GM23338 (cell line): ENCODE measurements at regions not wholly inside any gene's neighbourhood (a gene's known extent, or its start where the extent isn't known, plus 50 kb on each side); places are given as distances from the start of the nearest gene placed in this dataset.
A peak's percentile ranks its signal among the peaks of the same experiment; 100 is the strongest.

Experiments used
- ATAC-seq: fragments of 200-7000 bp; cut with Tn5 transposase; 3 replicates; pipeline ENCODE4 v1.9.1; 2020
- DNase-seq: peaks from one replicate; pipeline ENCODE4 v3.0.0-alpha.2; 2015; ENCODE audit warnings: low spot score
- H2AFZ ChIP-seq: fragments of 200-600 bp; sonication (generic); 2 replicates; pipeline ENCODE4 v1.8.0; 2016; ENCODE audit warnings: antibody characterized with exemption, mild to moderate bottlenecking, moderate library complexity
- H3F3A ChIP-seq: fragments of 200-600 bp; sonication (generic); replicated peaks from 2 replicates; pipeline ENCODE4 v1.8.0; 2017; ENCODE audit warnings: antibody characterized with exemption, mixed run types, low read depth
- H3K27ac ChIP-seq: fragments of 200-600 bp; sonication (generic); 2 replicates; pipeline ENCODE4 v1.6.1; 2016; ENCODE audit warnings: low read depth
- H3K27me3 ChIP-seq: fragments of 200-600 bp; sonication (generic); 2 replicates; pipeline ENCODE4 v1.8.0; 2016; ENCODE audit warnings: mild to moderate bottlenecking, mixed run types, moderate library complexity; ENCODE audit not compliant: insufficient read depth
- H3K36me3 ChIP-seq: fragments of 200-600 bp; sonication (generic); 2 replicates; pipeline ENCODE4 v1.8.0; 2016; ENCODE audit warnings: mild to moderate bottlenecking; ENCODE audit not compliant: insufficient read depth
- H3K4me1 ChIP-seq: fragments of 200-600 bp; sonication (generic); 2 replicates; pipeline ENCODE4 v1.8.0; 2016; ENCODE audit warnings: mild to moderate bottlenecking, moderate library complexity; ENCODE audit not compliant: insufficient read depth
- H3K4me2 ChIP-seq: fragments of 200-600 bp; sonication (generic); 2 replicates; pipeline ENCODE4 v1.7.1; 2017; ENCODE audit warnings: mixed run types
- H3K4me3 ChIP-seq: fragments of 200-600 bp; sonication (generic); 2 replicates; pipeline ENCODE4 v1.6.1; 2016; ENCODE audit warnings: mixed run types
- H3K79me2 ChIP-seq: fragments of 200-600 bp; sonication (generic); replicated peaks from 2 replicates; pipeline ENCODE4 v1.8.0; 2017; ENCODE audit warnings: mild to moderate bottlenecking; ENCODE audit not compliant: insufficient read depth
- H3K9me2 ChIP-seq: fragments of 200-600 bp; sonication (generic); 2 replicates; pipeline ENCODE4 v1.8.0; 2017; ENCODE audit not compliant: insufficient read depth
- H4K20me1 ChIP-seq: fragments of 200-600 bp; sonication (generic); replicated peaks from 2 replicates; pipeline ENCODE4 v1.8.0; 2017; ENCODE audit warnings: mild to moderate bottlenecking; ENCODE audit not compliant: insufficient read depth
- H3K27ac Mint-ChIP-seq: 2 replicates; pipeline ENCODE4 v1.8.0; 2020; ENCODE audit warnings: inconsistent platforms, mild to moderate bottlenecking, moderate library complexity, mixed read lengths
- H3K27me3 Mint-ChIP-seq: 3 replicates; pipeline ENCODE4 v1.8.0; 2022; ENCODE audit warnings: low read depth, mild to moderate bottlenecking, moderate library complexity, mixed read lengths, inconsistent platforms; ENCODE audit not compliant: insufficient read depth, poor library complexity
- H3K36me3 Mint-ChIP-seq: 3 replicates; pipeline ENCODE4 v1.8.0; 2021; ENCODE audit warnings: low read depth, mild to moderate bottlenecking, inconsistent platforms, moderate library complexity, mixed read lengths
- H3K4me1 Mint-ChIP-seq: 3 replicates; pipeline ENCODE4 v1.8.0; 2020; ENCODE audit warnings: mild to moderate bottlenecking, inconsistent platforms, mixed read lengths
- H3K4me3 Mint-ChIP-seq: 3 replicates; pipeline ENCODE4 v1.8.0; 2021; ENCODE audit warnings: moderate library complexity, mild to moderate bottlenecking, inconsistent platforms, mixed read lengths
- H3K9me3 Mint-ChIP-seq: 3 replicates; pipeline ENCODE4 v1.8.0; 2020; ENCODE audit warnings: moderate library complexity, mild to moderate bottlenecking, inconsistent platforms, mixed read lengths
- CREB1 ChIP-seq: fragments of 250-450 bp; sonication (Bioruptor Pico); IDR thresholded peaks from 2 replicates; pipeline ENCODE4 v1.5.0; 2020; ENCODE audit warnings: low read depth, mild to moderate bottlenecking, moderate library complexity
- EZH2 ChIP-seq: fragments of 200-600 bp; sonication (generic); IDR thresholded peaks from one replicate; pipeline ENCODE4 v1.8.0; 2017; ENCODE audit warnings: antibody characterized with exemption, mild to moderate bottlenecking, low read depth; ENCODE audit not compliant: unreplicated experiment
- NANOG ChIP-seq: IDR thresholded peaks from 2 replicates; pipeline ENCODE4 v1.6.1; 2016; ENCODE audit warnings: antibody characterized with exemption, borderline replicate concordance
- STAT1 ChIP-seq: IDR thresholded peaks from one replicate; pipeline ENCODE4 v1.6.1; 2016; ENCODE audit warnings: antibody characterized with exemption; ENCODE audit not compliant: unreplicated experiment
- ZNF331 ChIP-seq: fragments of 250-450 bp; sonication (Bioruptor Pico); IDR thresholded peaks from 2 replicates; pipeline ENCODE4 v1.5.0; 2020; ENCODE audit warnings: low read depth, mild to moderate bottlenecking, moderate library complexity
- ZNF462 ChIP-seq: fragments of 250-450 bp; sonication (Bioruptor Pico); IDR thresholded peaks from 2 replicates; pipeline ENCODE4 v1.5.0; 2020; ENCODE audit warnings: mild to moderate bottlenecking, moderate library complexity

DNA sequence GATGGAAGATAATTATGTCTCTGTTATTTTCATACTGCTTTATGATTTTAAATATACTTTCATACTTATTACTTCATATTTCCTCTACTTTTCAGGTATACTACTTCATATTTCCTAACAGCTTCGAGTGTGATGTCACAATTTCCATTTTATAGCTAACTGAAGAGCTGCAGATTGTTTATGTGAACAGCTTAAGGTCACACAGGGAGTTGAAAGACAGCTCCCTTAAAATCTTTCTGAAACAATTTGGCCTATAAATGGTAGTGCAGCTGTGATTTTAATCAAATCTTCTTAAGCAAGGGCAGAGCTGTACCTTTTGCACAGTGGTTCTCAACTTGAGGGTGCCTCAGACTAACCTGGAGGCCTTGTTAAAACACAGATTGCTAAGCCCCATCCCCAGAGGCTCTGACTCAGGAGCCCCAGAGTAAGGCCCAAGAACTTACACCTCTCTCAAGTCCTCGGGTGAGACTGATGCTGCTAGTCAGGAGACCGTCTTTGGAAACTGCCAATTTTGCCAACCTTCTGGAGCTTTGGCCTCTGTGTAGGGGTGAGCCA is 347.0 kb upstream of the HSF2 start:
- Histone ChIP-seq H3F3A (no peaks in the 10 kb centered on the region), H3K27me3 (no peaks in the 10 kb centered on the region), H3K79me2 (no peaks in the 10 kb centered on the region), H3K4me3 (no peak overlapping the region), H3K9me2 (no peaks in the 10 kb centered on the region), H3K4me2 (no peak overlapping the region), H2AFZ (peak overlapping the region; percentile 64), H3K36me3 (no peaks in the 10 kb centered on the region), H4K20me1 (no peaks in the 10 kb centered on the region), H3K4me1 (no peaks in the 10 kb centered on the region), H3K27ac (no peak overlapping the region)
- Mint-ChIP-seq H3K4me3 (no peak overlapping the region), H3K27ac (no peak overlapping the region; the same call in 1 of the 2 replicates), H3K27me3 (peaks cover 7% of the 10 kb centered on the region), H3K36me3 (no peaks in the 10 kb centered on the region), H3K9me3 (no peaks in the 10 kb centered on the region), H3K4me1 (peaks cover 2% of the 10 kb centered on the region; the same call in 2 of the 3 replicates)
- DNase-seq (no peak), ATAC-seq (no peak)
- TF ChIP-seq ZNF462 (no peak), EZH2 (no peak), CREB1 (CRISPR knock-in tag) (no peak), ZNF331 (no peak)

- DNase-seq: no peak
- Mint-ChIP-seq H3K36me3 (no peaks in the 10 kb centered on the region), H3K4me3 (no peak overlapping the region), H3K27ac (no peak overlapping the region), H3K27me3 (peaks cover 2% of the 10 kb centered on the region), H3K4me1 (peaks cover 24% of the 10 kb centered on the region), H3K9me3 (no peaks in the 10 kb centered on the region)
- no peak for ATAC-seq
- no peak overlapping the region for H3K4me3 ChIP-seq
- no peaks in the 10 kb centered on the region for H3F3A ChIP-seq
- no peaks in the 10 kb centered on the region for H3K36me3 ChIP-seq
- H3K27ac ChIP-seq: no peak overlapping the region
- no peaks in the 10 kb centered on the region for H4K20me1 ChIP-seq
- no peak overlapping the region for H2AFZ ChIP-seq
- TF ChIP-seq NANOG: no peak
- TF ChIP-seq STAT1: no peak
- H3K79me2 ChIP-seq: no peaks in the 10 kb centered on the region
- H3K9me2 ChIP-seq: no peaks in the 10 kb centered on the region
- H3K4me1 ChIP-seq: peaks cover 24% of the 10 kb centered on the region
- H3K27me3 ChIP-seq: no peaks in the 10 kb centered on the region
- H3K4me2 ChIP-seq: no peak overlapping the region
Observed at GRCh38 chr6:122059918-122060317, 339.5 kb upstream of the HSF2 start.
